ENCODE measurements at regions not wholly inside any gene's neighbourhood (a gene's known extent, or its start where the extent isn't known, plus 50 kb on each side); places are given as distances from the start of the nearest gene placed in this dataset.

DNA sequence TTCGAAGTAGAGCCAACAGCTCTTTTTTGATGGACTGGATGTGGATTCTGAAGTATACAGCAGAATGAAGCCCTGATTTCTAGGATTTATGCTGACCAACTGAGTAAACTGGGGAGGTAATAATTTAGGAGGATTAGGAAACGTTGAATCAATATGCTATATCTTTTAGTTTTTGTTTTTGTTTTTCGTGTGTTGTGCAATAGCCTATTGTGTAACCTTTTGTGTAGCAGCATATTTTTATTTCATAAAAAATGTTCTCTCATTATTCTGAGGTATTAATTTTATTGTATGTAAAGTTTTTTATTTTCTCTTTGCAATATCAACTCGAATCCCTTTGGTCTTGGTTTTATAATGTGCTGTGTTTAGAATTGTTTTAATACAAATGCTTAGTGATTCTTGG lies 902.3 kb downstream of the EFNA5 start:
- no peak for TF ChIP-seq RAD21 (IDR thresholded peaks at IDR 0.05; ENCODE audit: low read length)
- TF ChIP-seq, protein P1, sequence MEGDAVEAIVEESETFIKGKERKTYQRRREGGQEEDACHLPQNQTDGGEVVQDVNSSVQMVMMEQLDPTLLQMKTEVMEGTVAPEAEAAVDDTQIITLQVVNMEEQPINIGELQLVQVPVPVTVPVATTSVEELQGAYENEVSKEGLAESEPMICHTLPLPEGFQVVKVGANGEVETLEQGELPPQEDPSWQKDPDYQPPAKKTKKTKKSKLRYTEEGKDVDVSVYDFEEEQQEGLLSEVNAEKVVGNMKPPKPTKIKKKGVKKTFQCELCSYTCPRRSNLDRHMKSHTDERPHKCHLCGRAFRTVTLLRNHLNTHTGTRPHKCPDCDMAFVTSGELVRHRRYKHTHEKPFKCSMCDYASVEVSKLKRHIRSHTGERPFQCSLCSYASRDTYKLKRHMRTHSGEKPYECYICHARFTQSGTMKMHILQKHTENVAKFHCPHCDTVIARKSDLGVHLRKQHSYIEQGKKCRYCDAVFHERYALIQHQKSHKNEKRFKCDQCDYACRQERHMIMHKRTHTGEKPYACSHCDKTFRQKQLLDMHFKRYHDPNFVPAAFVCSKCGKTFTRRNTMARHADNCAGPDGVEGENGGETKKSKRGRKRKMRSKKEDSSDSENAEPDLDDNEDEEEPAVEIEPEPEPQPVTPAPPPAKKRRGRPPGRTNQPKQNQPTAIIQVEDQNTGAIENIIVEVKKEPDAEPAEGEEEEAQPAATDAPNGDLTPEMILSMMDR (conservative IDR thresholded peaks at IDR 0.05; ENCODE audit: low read depth, low read length) = no peak
- no peak for TF ChIP-seq POLR2A (IDR thresholded peaks at IDR 0.05; ENCODE audit: low read depth, low read length)
- no peak for TF ChIP-seq MXI1 (IDR thresholded peaks at IDR 0.05; ENCODE audit: borderline replicate concordance, low read depth, low read length)
- TF ChIP-seq MAZ (IDR thresholded peaks at IDR 0.05; ENCODE audit: borderline replicate concordance, low read depth, low read length) = no peak
- no peak for TF ChIP-seq RFX5 (IDR thresholded peaks at IDR 0.05; ENCODE audit: low read depth, low read length)
- no peak for TF ChIP-seq BHLHE40 (IDR thresholded peaks at IDR 0.05; ENCODE audit: low read depth, low read length)
- TF ChIP-seq FOS (IDR thresholded peaks at IDR 0.05; ENCODE audit: low read depth, low read length) = no peak

All from IMR-90 (cell line).